Lung (tissue), 11 donors: ENCODE measurements at regions not wholly inside any gene's neighbourhood (a gene's known extent, or its start where the extent isn't known, plus 50 kb on each side); places are given as distances from the start of the nearest gene placed in this dataset.

Source experiments
- ATAC-seq: fragments of 200-7000 bp; cut with Tn5 transposase; one replicate; pipeline ENCODE4 v1.9.1; 2020; ENCODE audit warnings: moderate number of reproducible peaks; ENCODE audit not compliant: insufficient read depth, low FRiP score
- DNase-seq, 3 donors: peaks; one replicate each; pipeline ENCODE4 v3.0.0-alpha.2; 2013 to 2017
- H3K27ac ChIP-seq, 2 donors: one replicate each; pipeline ENCODE4 v1.5.1; 2013; ENCODE audit warnings: mild to moderate bottlenecking in 2 of 2, moderate library complexity in 2 of 2, control low read depth in 1 of 2, inconsistent platforms in 1 of 2, low read depth in 1 of 2, low read length in 1 of 2
- H3K27me3 ChIP-seq, 3 donors: one replicate each; pipeline ENCODE4 v1.5.1; 2013; ENCODE audit warnings: low read length in 2 of 3; ENCODE audit not compliant: control insufficient read depth in 3 of 3, insufficient read depth in 3 of 3
- H3K36me3 ChIP-seq, 4 donors: one replicate each; pipeline ENCODE4 v1.5.1; 2013; ENCODE audit warnings: low read length in 4 of 4, mild to moderate bottlenecking in 1 of 4, moderate library complexity in 1 of 4; ENCODE audit not compliant: control insufficient read depth in 4 of 4, insufficient read depth in 4 of 4
- H3K4me1 ChIP-seq, 5 donors: one replicate each; pipeline ENCODE4 v1.5.1; 2013; ENCODE audit warnings: low read length in 5 of 5, mild to moderate bottlenecking in 2 of 5, moderate library complexity in 1 of 5; ENCODE audit not compliant: control insufficient read depth in 5 of 5, insufficient read depth in 5 of 5
- H3K4me3 ChIP-seq: one replicate; pipeline ENCODE4 v1.5.1; 2013; ENCODE audit warnings: mild to moderate bottlenecking, control low read depth, moderate library complexity
- H3K9ac ChIP-seq, 2 donors: one replicate each; pipeline ENCODE4 v1.5.1; 2013; ENCODE audit warnings: low read length in 2 of 2, control low read depth in 1 of 2; ENCODE audit not compliant: insufficient read depth in 1 of 2
- H3K9me3 ChIP-seq, 4 donors: one replicate each; pipeline ENCODE4 v1.5.1; 2013; ENCODE audit warnings: low read length in 3 of 4, mild to moderate bottlenecking in 1 of 4, moderate library complexity in 1 of 4; ENCODE audit not compliant: control insufficient read depth in 4 of 4, insufficient read depth in 3 of 4
- CTCF ChIP-seq: IDR thresholded peaks from 2 replicates; pipeline ENCODE4 v1.5.1; 2012; ENCODE audit warnings: mild to moderate bottlenecking; ENCODE audit errors: control extremely low read depth, extremely low read depth
- WGBS, 2 donors: extraction: QIAGEN DNeasy Blood & Tissue Kit; methylation state at CpG; one replicate each; pipeline ENCODE4 v1.1.7; 2013; 5-methylcytosine and 5-hydroxymethylcytosine counted together
- donor health status: control.
- donor health status: control.
- donor health status: Bipolar disorder and iron deficiency.
- donor health status: healthy.
- donor health status: DM: yes; HTN: yes; CAD: no.

- H3K4me1 ChIP-seq: peaks cover 0 to 13% (median 0%) of the 10 kb centered on the region in 5 donors
- WGBS, 2 donors: 75 to 84% methylated on average over 5 of the region's 5 CpGs
- no peak overlapping the region for H3K4me3 ChIP-seq
- no peak for ATAC-seq
- H3K27me3 ChIP-seq: no peaks in the 10 kb centered on the region
- H3K27ac ChIP-seq: no peak overlapping the region
- DNase-seq: peak in 1 of 3 donors; percentile 19
- H3K36me3 ChIP-seq: no peaks in the 10 kb centered on the region
- H3K9me3 ChIP-seq: peaks cover 0 to 2% (median 0%) of the 10 kb centered on the region in 4 donors
- no peak for TF ChIP-seq CTCF
- H3K9ac ChIP-seq: no peak overlapping the region
Measured at GRCh38 chr4:164483711-164484110, 270.2 kb upstream of the SMIM31 start.

GRCh38 chr4:164484551-164484950 lies 269.4 kb upstream of the SMIM31 start:
- no peaks in the 10 kb centered on the region for H3K27me3 ChIP-seq
- H3K9ac ChIP-seq: no peak overlapping the region
- ATAC-seq: no peak
- peaks cover 0 to 2% (median 0%) of the 10 kb centered on the region in 4 donors for H3K9me3 ChIP-seq
- peak in 2 of 3 donors; percentile 55 to 78 for DNase-seq
- WGBS, 2 donors: 81 to 90% methylated on average over 1 of the region's 1 CpG
- no peak overlapping the region for H3K4me3 ChIP-seq
- H3K4me1 ChIP-seq: peaks cover 0 to 13% (median 0%) of the 10 kb centered on the region in 5 donors
- no peak for TF ChIP-seq CTCF
- no peaks in the 10 kb centered on the region for H3K36me3 ChIP-seq
- H3K27ac ChIP-seq: no peak overlapping the region

GRCh38 chr4:164485136-164485535 lies 268.8 kb upstream of the SMIM31 start:
- H3K9me3 ChIP-seq: peaks cover 0 to 2% (median 0%) of the 10 kb centered on the region in 4 donors
- DNase-seq (no peak), ATAC-seq (no peak)
- 75 to 89% methylated on average over 1 of the region's 1 CpG for WGBS, 2 donors
- TF ChIP-seq CTCF: no peak
- H3K36me3 ChIP-seq: no peaks in the 10 kb centered on the region
- peaks cover 0 to 13% (median 0%) of the 10 kb centered on the region in 5 donors for H3K4me1 ChIP-seq
- no peak overlapping the region for H3K4me3 ChIP-seq
- no peaks in the 10 kb centered on the region for H3K27me3 ChIP-seq
- no peak overlapping the region for H3K27ac ChIP-seq
- no peak overlapping the region for H3K9ac ChIP-seq

- Histone ChIP-seq H3K36me3 (no peaks in the 10 kb centered on the region), H3K27me3 (no peaks in the 10 kb centered on the region), H3K4me1 (peaks cover 0 to 13% (median 0%) of the 10 kb centered on the region in 5 donors), H3K4me3 (no peak overlapping the region), H3K9me3 (peaks cover 0 to 2% (median 0%) of the 10 kb centered on the region in 4 donors), H3K27ac (no peak overlapping the region), H3K9ac (no peak overlapping the region)
- DNase-seq (no peak), ATAC-seq (no peak)
- no peak for TF ChIP-seq CTCF
- 37 to 39% methylated on average over 3 of the region's 3 CpGs for WGBS, 2 donors
Measured at GRCh38 chr4:164488114-164488513, 265.8 kb upstream of the SMIM31 start.
